ENCODE measurements at regions not wholly inside any gene's neighbourhood (a gene's known extent, or its start where the extent isn't known, plus 50 kb on each side); places are given as distances from the start of the nearest gene placed in this dataset.
"Not testable (repeated sequence)": the region's sequence is repeated elsewhere in the genome, so short reads cannot be mapped to it uniquely, and the experiment has no call there.

DNA sequence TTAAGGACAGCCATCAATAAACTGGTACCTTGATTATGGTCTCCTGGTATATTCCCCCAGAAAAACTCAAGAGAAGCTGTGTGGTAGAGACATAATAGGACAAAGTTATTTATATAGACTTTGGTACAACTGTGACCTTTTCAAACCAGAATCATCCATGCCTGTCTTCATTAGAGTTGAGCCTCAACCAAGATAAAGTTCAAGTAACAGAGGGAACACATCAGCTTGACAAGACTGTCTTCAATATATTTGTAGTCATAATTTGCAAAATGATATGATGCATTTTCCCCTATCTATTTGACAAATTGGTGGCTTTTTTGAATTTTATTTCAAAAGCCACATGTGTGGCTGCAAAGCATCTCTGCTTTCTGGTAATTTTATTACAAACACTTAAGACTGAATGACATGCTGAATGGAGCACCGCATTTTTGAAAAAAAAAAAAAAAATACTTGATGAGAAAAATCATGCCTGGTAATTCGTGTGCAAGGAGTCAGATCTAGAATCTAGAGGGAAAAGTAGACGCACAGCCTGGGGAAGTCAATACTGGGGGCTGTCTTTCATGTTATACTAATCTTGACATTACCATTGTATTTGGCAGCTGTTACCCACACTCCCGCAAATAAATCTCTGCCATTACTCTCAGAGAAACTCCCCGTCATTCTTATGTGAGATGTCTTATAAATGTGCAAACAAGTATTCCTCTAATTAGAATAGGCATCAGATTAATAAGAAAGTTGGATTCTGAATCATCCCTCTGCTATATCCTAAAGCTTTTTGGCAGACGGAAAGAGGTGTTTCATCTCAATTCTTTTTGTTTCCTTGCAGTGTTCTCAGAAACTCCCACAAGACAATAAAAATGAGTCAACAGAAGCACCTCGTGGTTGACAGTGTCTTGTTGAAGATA is 554.8 kb upstream of the CBLB start:
- no peak for FAIRE-seq

DNA sequence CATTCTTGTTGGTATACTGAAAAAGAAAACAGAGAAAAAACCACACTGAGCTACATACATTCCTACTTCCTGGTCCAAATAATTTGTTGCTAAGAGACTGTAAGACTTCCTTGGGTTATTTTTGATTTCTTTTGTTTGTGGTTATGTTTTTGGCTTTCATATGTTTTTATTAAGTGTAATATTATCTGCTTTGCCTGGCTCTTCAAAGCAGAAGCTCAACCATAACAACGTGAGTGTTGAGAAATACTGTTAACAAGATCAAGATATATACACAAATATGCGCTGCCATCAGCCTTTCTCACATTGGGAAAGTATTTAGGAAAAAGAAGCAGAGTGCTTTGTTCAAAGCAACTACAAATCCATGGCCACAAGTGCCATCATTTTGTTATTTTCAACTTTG is 556.2 kb upstream of the CBLB start:
- DNase-seq (ENCODE audit: insufficient read length, low spot score) (no peak), FAIRE-seq (no peak)

More for the DNA sequence above, 554.8 kb upstream of the CBLB start:
- DNase-seq (ENCODE audit: insufficient read length, low spot score) = no peak

DNA sequence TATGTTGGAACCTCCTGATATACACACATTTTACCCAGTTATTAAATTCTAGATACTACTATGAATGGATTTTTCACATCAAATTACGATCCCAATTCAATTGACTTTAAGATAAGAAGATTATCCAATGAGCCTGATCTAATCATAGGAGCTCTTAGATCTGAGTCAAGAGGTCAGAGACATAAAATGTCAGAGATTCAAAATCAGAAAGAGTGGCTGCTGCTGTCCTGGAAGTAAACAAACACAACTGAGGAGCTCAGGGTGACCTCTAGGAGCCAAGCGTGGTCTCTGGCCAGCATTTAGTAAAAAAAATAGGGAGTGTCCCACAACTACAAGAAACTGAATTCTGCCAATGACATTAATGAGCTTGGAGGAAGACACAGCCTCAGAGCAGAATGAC is 557.1 kb upstream of the CBLB start:
- no peak for DNase-seq (ENCODE audit: insufficient read length, low spot score)
- no peak for FAIRE-seq

DNA sequence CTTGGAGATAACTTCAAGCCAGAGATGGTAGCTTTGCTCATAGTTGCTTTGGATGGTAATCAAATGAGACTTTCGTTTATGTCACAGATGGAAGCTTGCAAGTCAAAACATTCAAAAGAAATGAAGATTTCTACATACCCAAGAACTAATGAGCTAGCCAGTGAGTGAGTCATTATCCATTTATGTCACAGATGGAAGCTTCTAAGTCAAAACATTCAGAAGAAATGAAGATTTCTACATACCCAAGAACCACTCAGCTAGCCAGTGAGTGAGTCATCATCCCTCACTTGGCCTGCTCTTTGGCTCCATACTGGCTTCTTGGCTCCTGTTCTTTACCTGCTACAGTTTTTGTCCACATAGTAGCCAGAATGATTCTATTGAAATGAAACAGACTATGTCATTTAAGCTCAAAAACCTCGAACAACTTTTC is 559.8 kb upstream of the CBLB start:
- DNase-seq (ENCODE audit: insufficient read length, low spot score) = peak; percentile 74
- FAIRE-seq = no peak

DNA sequence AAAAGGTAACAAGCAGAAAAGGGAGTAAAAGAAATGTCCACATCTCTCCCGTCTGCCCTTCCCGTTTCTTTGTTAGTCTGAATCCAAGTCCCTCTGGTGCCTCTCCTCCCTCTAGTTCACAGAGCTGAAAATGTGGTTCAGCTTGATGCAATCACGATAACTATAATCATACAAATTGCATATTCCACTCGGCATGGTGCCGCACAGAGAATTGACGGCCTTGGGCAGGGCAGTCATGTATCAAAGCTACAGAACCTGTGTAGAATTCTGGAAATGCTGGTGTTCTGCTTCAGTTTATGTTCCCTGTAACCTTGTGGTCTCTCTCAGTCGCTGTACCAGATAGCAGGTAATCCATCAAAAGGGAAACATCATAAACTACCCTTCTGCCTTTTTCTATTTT is 562.9 kb upstream of the CBLB start:
- FAIRE-seq (no peak), DNase-seq (ENCODE audit: insufficient read length, low spot score) (no peak)

DNA sequence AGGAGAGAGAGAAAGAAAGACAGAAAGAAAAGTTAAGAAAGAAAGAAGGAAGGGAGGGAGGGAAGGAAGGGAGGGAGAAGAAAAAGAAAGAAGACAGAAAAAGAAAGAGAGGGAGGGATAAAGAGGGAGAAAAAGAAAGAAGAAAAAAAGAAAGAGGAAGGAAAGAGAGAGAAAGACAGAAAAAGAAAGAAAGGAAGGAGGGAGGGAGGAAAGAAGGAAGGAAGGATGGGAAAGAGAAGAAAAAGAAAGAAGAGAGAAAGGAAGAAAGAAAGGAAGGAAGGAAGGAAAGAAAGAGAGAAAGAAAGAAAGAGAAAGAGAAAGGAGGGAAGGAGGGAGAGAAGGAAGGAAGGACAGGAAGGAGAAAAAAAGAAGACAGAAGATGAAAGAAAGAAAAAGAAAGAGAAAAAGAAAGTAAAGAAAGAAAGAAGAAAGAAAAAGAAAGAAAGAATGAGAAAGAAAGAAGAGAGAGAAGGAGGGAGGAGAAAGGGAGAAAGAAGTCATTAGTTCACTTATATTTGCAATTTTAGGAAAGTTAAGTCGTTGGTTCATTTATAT is 567.2 kb upstream of the CBLB start:
- FAIRE-seq (no peak), DNase-seq (ENCODE audit: insufficient read length, low spot score) (no peak)

DNA sequence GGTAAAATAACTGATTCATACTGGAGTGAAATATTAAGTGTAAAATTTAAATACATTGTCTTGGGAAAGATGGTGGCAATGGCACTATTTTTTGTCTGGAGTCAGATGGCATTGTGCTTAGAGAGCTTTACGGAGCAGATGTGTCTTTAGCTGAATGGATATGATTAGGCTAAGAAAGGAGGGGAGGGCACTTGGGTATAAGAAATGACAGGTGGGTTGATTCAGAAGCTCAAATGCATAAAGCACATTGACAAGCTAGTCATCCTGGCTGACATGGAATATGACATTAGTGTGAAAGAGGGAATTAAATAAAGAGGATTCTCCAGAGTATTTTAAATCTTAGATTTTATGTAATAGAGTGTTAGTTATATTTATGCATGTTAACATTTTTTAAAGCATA is 570.1 kb upstream of the CBLB start:
- FAIRE-seq (no peak), DNase-seq (ENCODE audit: insufficient read length, low spot score) (no peak)

DNA sequence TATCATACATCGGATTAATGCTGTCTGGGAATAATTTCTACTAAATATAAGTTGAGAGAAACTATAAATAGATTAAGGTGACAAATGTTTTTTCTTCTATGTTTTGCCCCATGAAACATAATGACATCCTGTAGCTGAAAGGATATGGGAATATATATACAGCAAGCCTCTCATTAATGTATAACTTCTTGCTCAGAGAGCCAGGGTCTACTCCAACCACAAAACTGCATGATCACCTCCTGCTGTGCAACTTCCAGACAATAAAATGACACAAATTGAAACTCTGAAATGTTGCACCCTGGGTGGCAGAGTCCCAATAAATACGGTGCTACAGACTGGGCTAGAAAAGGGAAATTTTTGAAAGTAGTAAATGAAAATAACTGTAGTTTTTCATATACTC is 571.9 kb upstream of the CBLB start:
- DNase-seq (ENCODE audit: insufficient read length, low spot score) = no peak

DNA sequence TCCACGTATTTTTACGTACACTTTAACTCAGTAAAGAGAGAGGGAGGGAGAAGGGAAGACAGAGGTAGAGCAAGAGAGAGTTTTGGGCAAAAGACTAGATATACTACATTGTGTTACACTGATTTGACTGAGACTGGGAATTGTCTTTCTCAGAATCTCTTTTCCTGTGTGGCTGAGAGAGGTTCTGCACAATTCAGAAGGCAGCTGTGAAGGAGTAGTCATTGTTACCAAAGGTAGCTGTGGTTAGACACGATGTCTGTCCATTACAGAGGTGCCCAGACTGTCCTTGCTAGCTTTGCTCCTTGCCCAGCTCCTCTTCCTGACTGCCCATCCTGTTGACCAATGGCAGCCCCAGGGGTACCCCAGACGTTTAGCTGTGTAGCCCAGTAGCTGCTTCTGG is 577.5 kb upstream of the CBLB start:
- FAIRE-seq (no peak), DNase-seq (ENCODE audit: insufficient read length, low spot score) (no peak)

More for the DNA sequence above, 571.9 kb upstream of the CBLB start:
- no peak for FAIRE-seq

DNA sequence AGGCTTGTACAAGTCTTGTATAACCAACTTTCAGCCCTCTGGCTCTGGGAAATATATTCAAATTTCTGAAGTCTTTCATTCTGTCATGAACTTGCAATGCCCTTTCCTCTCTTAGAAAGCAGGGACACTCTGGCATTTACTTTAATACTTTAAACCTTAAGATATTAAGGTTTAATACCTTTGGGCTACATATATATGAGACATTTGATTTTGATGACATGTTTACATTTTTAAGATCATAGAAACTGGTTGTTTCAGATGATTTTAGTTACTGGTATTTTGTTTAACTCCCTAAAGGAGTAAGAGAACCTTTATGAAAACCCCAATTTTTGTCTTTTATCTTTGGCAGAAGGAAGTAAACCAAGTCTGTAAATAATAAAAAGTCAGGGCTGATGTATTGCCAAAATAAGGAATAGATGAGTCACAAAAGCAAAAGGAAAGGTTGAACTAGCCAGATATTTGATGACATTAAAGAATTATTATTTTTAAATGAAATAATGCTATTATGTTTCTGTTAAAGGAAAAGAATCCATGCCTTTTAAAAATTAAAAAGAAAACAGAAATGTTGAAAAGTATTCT is 579.0 kb upstream of the CBLB start:
- DNase-seq (ENCODE audit: insufficient read length, low spot score) = no peak
- no peak for FAIRE-seq

DNA sequence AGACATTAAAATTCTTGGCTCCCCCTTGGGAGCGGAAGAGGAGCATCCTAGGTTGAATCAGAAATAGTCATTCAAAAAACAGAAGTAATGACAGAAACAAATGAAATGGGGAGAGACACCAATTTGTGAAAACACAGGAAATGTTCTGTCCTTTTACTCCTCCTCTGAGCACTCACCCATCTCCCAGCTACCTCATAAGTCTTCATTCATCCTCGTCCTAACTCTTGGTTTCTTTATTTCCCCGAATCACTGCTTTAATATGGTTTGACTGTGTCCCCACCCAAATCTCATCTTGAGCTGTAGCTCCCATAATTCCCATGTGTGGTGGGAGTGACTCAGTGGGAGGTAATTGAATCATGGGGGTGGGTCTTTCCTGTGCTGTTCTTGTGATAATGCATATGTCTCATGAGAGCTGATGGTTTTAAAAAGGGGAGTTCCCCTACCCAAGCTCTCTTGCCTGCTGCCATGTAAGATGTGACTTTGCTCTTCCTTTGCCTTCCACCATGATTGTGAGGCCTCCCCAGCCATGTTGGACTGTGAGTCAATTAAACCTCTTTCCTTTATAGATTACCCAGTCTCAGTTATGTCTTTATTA is 579.7 kb upstream of the CBLB start:
- FAIRE-seq; DNase-seq (ENCODE audit: insufficient read length, low spot score): not testable (repeated sequence)

DNA sequence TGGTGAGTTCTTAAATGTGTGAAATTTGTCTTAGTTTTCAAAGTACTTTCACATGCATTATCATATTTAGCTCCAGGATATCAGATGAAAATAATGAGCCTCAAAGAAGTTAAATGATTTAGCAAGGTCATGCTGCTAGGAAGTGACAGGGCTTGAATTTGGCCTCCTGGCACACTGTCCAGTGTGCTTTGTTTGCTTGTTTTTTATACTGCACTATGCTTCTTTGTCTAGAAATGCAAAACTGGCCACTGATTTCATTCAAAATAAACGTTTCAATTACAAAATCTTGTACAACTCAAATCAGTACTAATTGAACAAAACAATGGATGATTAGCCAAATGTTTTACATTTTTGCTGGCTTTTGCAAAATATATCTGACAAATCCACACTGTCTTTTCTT is 583.3 kb upstream of the CBLB start:
- DNase-seq (ENCODE audit: insufficient read length, low spot score) (no peak), FAIRE-seq (no peak)

DNA sequence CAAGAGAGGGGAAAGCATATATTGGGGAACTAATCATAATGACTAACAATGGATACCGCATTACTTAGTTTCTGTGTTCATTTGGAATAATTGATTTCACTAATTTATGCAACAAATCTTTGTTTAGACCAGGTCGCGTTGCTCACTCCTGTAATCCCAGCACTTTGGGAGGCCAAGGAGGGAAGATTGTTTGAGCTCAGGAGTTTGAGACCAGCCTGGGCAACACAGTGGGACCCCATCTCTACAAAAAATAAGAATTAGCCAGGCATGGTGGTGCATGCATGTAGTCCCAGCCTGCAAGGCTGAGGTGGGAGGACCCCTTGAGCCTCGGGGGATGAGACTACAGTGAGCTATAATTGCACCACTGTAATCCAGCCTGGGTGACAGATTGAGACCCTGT is 585.7 kb upstream of the CBLB start:
- DNase-seq (ENCODE audit: insufficient read length, low spot score) = no peak

DNA sequence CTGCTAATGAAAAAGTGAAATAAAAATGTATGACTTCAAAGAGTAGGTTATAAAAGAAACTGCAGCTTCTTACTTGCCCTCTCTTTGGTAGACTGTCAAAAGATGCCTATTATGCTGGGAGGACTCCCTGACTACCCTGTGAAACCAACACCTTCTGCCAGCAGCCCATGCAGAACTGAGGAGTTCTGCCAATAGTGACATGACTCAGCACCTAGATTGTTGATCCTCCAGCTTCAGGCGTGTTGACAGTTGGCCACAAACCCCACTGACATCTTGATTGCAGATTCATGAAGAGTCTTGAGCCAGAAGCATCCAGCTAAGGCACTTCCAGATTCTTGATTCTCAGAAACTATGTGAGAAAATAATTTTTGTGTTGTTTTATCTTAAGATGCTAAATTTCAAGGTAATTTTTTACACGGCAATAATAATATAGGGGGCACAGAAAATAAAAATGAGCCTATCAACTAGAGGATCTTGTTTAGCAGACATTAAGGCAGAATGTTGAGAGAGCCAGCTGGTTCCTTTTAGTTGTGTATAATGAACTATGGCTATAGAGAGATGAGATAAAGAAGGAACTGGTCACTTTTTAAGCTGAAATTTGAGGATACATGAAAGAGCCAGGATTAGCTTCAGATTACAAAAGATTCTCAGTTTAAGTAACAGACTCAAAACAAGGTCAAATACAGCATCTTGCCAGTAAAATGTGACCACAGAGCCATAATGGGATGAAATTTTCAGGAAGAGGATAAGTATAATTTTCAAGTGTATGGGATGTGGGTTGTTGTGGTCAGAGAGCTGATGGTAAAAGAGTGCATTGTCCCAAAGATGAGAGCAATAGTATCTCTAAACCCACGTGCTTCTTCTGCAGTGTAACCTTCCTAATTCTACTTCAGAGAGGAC is 588.7 kb upstream of the CBLB start:
- DNase-seq (ENCODE audit: insufficient read length, low spot score) (peak; percentile 49), FAIRE-seq (no peak)

More for the DNA sequence above, 585.7 kb upstream of the CBLB start:
- no peak for FAIRE-seq

DNA sequence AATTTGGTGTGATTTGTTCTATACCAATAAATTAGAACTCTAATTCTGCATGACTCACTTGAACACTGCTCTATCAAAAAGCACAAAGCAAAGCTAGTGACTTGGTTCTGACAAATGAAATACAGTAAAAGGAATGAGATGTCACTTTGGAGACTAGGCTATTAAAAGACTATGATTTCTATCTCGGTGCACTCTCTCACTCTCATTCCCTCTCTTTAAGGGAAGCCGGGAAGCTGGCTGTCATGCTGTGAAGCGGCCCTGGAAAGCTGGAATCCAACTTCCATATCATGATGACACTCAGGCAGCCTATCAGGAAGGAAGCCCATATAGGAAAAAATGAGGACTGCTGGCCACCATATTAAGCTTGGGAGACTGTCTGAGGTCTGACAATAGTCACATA is 590.1 kb upstream of the CBLB start:
- DNase-seq (ENCODE audit: insufficient read length, low spot score) = no peak
- FAIRE-seq = no peak

DNA sequence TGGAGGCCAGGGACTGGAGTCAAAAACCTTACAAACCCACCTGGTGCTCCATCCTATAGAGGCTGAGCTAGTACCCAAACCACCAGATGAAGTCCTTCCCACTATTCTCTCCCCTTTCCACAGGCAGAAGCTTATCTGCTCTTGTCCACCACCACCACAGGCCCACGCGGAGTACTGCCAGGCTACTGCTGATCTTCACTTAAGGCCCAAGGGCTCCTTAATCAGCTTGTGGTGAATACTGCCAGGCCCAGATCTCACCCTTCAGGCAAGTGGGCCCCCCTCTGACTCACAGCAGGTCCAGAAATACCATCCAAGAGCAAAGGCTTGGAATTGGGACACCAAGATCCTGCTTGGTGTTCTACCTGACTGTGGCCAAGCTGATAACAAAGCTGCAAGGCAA is 598.1 kb upstream of the CBLB start:
- DNase-seq (ENCODE audit: insufficient read length, low spot score) (no peak), FAIRE-seq (no peak)

DNA sequence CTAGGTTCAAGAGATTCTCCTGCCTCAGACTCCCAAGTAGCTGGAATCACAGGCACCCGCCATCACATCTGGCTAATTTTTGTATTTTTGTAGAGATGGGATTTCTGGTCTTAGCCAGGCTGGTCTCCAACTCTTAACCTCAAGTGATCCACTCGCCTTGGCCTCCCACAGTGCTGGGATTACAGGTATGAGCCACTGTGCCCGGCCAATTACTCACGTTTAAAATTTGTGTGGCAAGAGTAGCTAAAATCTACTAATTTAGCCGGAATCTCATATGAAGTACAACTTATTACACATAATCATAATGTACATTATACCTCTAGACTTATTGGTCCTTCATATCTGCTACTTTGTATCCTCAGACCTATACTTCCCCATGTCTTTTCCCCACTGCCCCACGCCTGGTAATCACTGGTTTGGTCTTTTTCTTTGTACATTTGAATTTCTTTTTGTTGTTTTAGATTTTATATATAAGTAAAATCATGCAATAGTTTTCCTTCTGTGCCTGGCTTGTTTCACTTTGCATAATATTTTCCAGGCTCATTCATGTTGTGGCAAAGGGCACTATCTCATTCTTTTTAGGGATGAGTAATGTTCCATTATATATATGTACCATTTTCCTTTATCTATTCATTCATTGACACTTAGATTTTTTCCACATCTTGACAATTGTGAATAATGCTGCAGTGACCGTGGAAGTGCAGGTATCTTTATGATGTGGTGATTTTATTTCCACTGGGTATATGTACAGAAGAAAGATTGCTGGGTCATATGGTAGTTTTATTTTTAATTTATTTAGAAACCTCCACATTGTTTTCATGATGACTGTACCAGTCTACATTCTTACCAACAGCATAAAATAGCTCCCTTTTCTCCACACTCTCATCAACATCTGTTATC is 605.0 kb upstream of the CBLB start:
- DNase-seq (ENCODE audit: insufficient read length, low spot score) (no peak), FAIRE-seq (no peak)

DNA sequence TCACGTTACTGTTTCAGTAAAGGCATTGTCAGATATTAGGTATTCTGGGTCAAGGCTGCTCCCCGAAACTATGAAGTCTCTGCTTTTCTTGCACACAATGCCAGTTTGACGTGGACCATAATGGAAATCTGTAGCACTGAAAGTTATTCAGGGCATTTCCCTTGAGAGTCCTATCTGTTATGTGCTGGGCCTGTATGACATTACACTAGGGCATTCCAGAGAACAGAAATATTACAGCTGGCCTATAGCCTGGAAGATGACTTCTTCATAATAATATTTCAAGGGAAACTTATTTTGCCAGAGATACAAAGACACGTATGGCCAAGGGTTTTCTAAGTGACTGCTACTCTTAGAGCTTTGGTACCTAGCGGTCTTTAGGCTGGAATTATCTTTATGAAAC is 613.6 kb upstream of the CBLB start:
- FAIRE-seq (no peak), DNase-seq (ENCODE audit: insufficient read length, low spot score) (no peak)

DNA sequence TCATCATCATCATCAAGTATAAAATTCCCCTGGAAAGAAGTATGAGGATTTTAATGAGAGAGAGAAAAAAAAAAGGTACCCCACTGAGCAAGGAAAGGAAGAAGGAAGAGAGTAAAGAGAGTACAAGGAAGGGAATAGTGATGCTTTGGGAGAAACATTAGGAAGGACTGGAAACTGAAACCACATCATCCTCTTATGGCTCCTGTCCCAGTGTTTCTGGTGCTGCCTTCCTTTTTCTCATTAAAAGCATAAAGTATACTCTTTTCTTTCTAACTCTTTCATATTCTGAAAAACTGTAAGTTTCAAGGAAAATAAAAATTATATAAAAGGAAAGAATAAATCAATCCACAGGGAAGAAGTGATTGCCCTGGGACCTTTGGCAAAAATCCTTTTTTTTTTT is 616.4 kb upstream of the CBLB start:
- DNase-seq (ENCODE audit: insufficient read length, low spot score) = no peak
- FAIRE-seq = no peak

DNA sequence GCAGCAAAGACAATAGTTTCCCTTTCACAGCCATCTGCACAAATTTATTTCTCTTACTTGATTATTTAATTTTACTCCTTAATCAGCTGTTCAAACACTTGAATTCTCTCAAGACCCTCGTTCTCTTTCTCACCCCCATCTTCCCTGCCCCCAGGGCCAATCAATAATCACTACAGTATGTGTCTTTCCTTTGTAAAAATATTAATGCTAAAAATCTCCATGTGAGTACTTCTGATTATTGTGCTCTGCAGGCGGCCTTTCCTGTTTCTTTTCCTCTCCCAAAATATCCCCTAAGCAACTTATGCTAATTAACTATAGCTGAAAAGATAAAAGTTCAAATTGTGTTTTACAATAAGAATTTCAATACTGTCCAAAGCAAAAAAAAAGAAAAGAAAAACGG is 617.0 kb upstream of the CBLB start:
- DNase-seq (ENCODE audit: insufficient read length, low spot score) (no peak), FAIRE-seq (no peak)
